ENCODE measurements at regions not wholly inside any gene's neighbourhood (a gene's known extent, or its start where the extent isn't known, plus 50 kb on each side); places are given as distances from the start of the nearest gene placed in this dataset.

DNA sequence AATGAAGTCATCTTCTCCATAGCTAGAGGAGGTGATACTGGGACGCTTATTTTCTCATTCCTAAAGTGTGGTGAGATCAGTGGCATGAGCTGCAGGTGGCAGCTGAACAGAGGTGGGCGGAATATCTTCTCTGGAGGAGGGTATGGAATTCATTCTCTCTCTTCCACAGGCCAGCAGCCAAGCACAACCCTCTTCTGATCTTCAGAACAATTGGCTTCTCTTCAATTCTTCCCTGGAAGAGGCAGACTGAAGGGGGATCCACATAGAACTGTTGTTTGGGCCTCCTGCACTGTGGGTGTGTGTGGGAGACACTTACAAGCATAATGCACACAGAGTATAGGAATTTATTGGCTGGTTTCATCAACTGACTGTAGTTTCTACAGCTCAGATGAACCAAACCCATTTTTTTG, 180.4 kb upstream of the RASGEF1B start:
- no peak overlapping the region for H3K9ac ChIP-seq (ENCODE audit: low read depth, low read length)
- H3K27me3 ChIP-seq (ENCODE audit: insufficient read depth, low read length) = peaks cover 31% of the 10 kb centered on the region
- 76% methylated on average over 2 of the region's 2 CpGs for WGBS
- H3K9me3 ChIP-seq (ENCODE audit: insufficient read depth, low read depth, low read length) = no peaks in the 10 kb centered on the region
- no peak overlapping the region for H3K4me3 ChIP-seq (ENCODE audit: low read length)
- no peak overlapping the region for H3K27ac ChIP-seq (ENCODE audit: low read depth, low read length)
- no peaks in the 10 kb centered on the region for H3K36me3 ChIP-seq (ENCODE audit: insufficient read depth, low read length)
- peaks cover 26% of the 10 kb centered on the region for H3K4me1 ChIP-seq (ENCODE audit: insufficient read depth, low read length)

DNA sequence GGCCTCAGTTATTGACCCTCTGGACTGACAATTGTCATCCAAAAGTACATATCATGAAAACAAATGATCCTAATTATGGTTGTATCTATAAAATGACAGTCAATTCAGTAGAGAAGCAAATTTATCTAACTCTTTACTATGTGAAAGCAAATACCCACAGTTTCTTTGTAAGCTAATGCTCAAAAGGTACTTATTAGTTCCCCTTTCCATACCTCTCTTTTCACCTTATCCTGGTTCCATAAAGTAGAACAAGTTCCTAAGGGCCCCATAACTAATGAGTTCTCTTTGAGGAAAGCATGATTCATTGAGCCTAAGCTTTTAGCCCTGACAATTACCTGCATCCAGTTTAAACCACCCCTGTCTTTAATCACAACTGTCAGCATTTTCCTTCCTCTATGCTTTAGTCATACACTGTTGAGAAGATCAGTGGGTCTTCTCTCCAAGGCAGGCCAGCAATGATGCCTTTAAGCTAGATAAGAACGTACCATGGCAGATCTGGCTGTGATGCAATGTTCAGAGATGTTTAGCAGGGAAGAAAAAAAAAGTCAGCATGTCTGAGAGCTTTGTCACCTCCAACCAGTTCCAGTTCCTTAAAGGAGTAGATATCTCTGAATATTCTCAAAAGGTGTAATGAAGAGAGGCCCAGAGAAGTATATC, 179.7 kb upstream of the RASGEF1B start:
- Histone ChIP-seq H3K27ac (ENCODE audit: low read depth, low read length) (no peak overlapping the region), H3K27me3 (ENCODE audit: insufficient read depth, low read length) (peaks cover 38% of the 10 kb centered on the region), H3K36me3 (ENCODE audit: insufficient read depth, low read length) (no peaks in the 10 kb centered on the region), H3K4me1 (ENCODE audit: insufficient read depth, low read length) (peaks cover 31% of the 10 kb centered on the region), H3K9ac (ENCODE audit: low read depth, low read length) (no peak overlapping the region), H3K9me3 (ENCODE audit: insufficient read depth, low read depth, low read length) (no peaks in the 10 kb centered on the region), H3K4me3 (ENCODE audit: low read length) (no peak overlapping the region)
- 94% methylated on average over 1 of the region's 1 CpG for WGBS

DNA sequence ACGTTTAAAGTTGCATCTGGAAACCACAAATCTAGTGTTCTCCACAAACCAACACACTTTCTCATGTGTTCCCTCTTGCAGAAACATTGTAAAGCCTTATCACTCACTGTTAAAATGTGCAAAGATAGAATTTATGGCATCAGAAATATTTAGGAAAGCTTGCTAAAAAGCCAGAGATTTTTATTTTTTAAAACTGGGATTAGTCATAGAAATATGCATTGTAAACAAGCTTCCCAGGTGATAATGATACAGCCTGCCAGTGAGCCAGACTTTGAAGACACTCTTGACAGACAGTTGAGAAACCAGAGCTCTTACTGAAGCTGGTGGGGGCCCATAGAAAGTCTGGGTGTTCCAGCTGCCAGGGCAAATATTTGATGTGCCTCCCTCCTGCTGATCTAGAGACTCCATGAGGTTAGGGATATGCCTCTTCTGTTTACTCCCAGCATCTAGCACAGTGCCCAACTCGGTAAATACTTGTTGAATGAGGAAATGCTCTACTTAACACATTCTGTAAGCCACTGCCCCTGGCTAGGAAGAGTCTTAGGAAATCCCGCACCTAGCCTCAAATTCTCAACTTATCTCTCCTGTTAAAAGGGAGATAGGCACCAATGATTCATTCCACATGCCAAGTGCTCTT, 179.0 kb upstream of the RASGEF1B start:
- peaks cover 31% of the 10 kb centered on the region for H3K4me1 ChIP-seq (ENCODE audit: insufficient read depth, low read length)
- H3K27ac ChIP-seq (ENCODE audit: low read depth, low read length) = no peak overlapping the region
- WGBS = 42% methylated on average over 3 of the region's 3 CpGs
- no peak overlapping the region for H3K9ac ChIP-seq (ENCODE audit: low read depth, low read length)
- H3K27me3 ChIP-seq (ENCODE audit: insufficient read depth, low read length) = peaks cover 44% of the 10 kb centered on the region
- no peaks in the 10 kb centered on the region for H3K36me3 ChIP-seq (ENCODE audit: insufficient read depth, low read length)
- no peaks in the 10 kb centered on the region for H3K9me3 ChIP-seq (ENCODE audit: insufficient read depth, low read depth, low read length)
- no peak overlapping the region for H3K4me3 ChIP-seq (ENCODE audit: low read length)

DNA sequence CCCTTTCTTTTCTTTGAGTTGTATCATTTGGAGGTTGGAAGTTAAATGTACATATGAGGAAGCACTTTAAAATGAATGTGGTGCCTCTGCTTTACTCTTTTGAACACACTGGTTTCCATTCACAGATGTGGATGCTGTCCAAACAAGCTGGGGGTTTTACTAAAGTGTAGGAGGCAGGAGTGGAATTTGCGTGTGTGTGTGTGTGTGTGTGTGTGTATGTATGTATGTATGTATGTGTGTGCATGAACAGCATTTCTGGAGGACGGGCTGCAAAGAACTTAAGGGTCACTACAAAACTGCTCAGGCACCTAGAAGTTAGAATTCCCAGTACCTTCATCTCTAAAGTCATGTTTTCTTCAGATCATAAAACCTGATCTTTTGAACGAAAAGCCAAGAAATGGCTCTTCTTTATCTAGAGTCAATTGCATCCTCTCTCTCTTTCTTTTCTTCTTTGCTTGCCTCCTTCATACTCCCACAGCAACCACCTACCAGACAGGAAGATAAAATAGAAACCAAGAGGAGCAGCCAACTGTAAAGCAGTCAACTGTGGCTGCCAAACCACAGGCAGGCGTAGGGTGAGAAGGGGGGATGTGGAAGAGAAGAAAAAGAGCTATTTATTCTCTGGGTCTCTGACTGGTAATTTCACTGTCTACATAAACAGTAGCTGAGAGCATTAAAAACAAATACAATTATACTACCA, 177.0 kb upstream of the RASGEF1B start:
- Histone ChIP-seq H3K27ac (ENCODE audit: low read depth, low read length) (no peak overlapping the region), H3K36me3 (ENCODE audit: insufficient read depth, low read length) (no peaks in the 10 kb centered on the region), H3K27me3 (ENCODE audit: insufficient read depth, low read length) (peaks cover 63% of the 10 kb centered on the region), H3K4me3 (ENCODE audit: low read length) (no peak overlapping the region), H3K9me3 (ENCODE audit: insufficient read depth, low read depth, low read length) (no peaks in the 10 kb centered on the region), H3K9ac (ENCODE audit: low read depth, low read length) (no peak overlapping the region), H3K4me1 (ENCODE audit: insufficient read depth, low read length) (peaks cover 31% of the 10 kb centered on the region)
- 89% methylated on average over 4 of the region's 4 CpGs for WGBS

DNA sequence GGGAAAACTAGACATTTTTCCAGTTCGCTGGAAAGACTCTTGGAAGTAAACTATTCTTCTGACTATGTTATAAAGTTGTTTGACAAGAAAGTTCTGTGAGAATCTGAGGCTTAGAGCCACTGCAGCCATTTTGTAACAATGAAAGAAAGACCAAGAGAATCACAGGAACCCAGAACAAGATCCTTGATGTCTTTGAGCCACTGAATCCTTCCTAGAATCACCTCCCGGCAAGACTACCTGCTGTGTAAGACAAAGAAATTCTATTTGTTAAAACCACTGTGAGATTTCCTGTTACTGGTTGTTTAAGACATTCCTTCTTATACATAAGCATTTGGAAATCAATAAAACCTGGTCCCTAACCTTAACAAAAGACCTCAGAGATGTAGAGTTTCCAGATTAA, 175.7 kb upstream of the RASGEF1B start:
- Histone ChIP-seq H3K27ac (ENCODE audit: low read depth, low read length) (peak overlapping the region; percentile 21; the same call in 1 of the 2 replicates), H3K4me3 (ENCODE audit: low read length) (no peak overlapping the region), H3K9ac (ENCODE audit: low read depth, low read length) (no peak overlapping the region), H3K27me3 (ENCODE audit: insufficient read depth, low read length) (peaks cover 64% of the 10 kb centered on the region), H3K9me3 (ENCODE audit: insufficient read depth, low read depth, low read length) (no peaks in the 10 kb centered on the region), H3K36me3 (ENCODE audit: insufficient read depth, low read length) (no peaks in the 10 kb centered on the region), H3K4me1 (ENCODE audit: insufficient read depth, low read length) (peaks cover 30% of the 10 kb centered on the region)
- WGBS = 41% methylated on average over 2 of the region's 2 CpGs

DNA sequence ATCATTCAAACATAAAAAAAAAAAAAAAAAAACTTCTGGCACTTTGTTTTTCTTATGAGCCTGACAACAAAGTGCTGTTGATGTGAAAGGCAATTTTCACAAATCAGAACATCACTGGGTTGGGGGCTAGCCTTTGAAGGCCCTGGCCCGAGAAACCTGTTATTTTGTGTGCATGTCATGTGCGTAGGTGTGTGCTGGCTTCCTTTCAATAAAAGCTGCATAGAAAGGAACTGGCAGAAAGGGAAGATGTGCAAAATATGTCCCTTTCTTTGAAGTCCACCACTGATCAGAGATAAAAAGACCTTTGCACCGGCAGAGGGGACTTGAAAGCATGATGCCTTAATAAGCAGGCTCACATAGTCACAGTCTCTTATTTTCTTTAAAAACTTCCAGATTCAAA, 170.8 kb upstream of the RASGEF1B start:
- Histone ChIP-seq H3K9me3 (ENCODE audit: insufficient read depth, low read depth, low read length) (no peaks in the 10 kb centered on the region), H3K9ac (ENCODE audit: low read depth, low read length) (no peak overlapping the region), H3K36me3 (ENCODE audit: insufficient read depth, low read length) (no peaks in the 10 kb centered on the region), H3K27ac (ENCODE audit: low read depth, low read length) (no peak overlapping the region), H3K4me3 (ENCODE audit: low read length) (no peak overlapping the region), H3K4me1 (ENCODE audit: insufficient read depth, low read length) (peaks cover 8% of the 10 kb centered on the region), H3K27me3 (ENCODE audit: insufficient read depth, low read length) (peaks cover 35% of the 10 kb centered on the region)
- 92% methylated on average over 3 of the region's 3 CpGs for WGBS

DNA sequence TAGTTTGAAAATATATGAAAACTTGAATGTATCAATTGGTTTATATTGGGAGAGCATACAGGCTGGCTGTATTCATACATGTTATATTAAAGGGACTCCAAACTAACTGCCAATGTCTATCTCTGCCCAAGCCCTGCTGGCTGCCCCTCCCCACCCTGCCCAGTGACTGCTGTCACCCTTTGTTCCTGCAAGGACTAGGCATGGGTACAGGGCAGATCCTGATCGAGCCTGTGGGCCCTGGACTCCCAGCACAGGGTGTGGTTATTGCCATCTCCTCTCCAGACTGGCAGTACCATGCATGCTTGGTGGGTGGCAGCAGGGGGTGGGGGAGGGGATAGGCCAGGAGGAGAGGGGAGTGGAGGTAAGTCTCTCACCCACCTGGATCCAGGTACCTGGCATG, 167.5 kb upstream of the RASGEF1B start:
- Histone ChIP-seq H3K27ac (ENCODE audit: low read depth, low read length) (no peak overlapping the region), H3K9me3 (ENCODE audit: insufficient read depth, low read depth, low read length) (no peaks in the 10 kb centered on the region), H3K27me3 (ENCODE audit: insufficient read depth, low read length) (peaks cover 6% of the 10 kb centered on the region; the same call in 1 of the 2 replicates), H3K4me1 (ENCODE audit: insufficient read depth, low read length) (no peaks in the 10 kb centered on the region), H3K36me3 (ENCODE audit: insufficient read depth, low read length) (no peaks in the 10 kb centered on the region), H3K4me3 (ENCODE audit: low read length) (no peak overlapping the region), H3K9ac (ENCODE audit: low read depth, low read length) (no peak overlapping the region)
- WGBS = 92% methylated on average over 1 of the region's 1 CpG

DNA sequence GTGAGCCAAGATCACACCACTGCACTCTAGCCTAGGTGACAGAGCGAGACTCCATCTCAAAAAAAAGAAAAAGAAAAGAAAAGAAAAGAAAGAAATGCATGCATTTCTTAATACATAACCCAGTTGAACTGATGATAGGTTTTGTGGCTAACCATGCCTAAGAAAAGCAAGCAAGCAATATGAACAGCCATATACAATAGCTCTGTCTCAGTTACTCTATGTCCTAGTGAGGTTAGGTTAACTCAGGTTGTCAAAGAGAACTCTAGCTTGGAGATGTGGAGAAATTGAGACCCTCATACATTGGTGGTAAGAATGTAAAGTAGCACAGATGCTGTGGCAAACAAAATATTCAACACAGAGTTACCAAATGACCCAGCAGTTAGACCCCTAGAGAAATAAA, 167.0 kb upstream of the RASGEF1B start:
- H3K9ac ChIP-seq (ENCODE audit: low read depth, low read length) = no peak overlapping the region
- no peak overlapping the region for H3K4me3 ChIP-seq (ENCODE audit: low read length)
- no peaks in the 10 kb centered on the region for H3K9me3 ChIP-seq (ENCODE audit: insufficient read depth, low read depth, low read length)
- H3K27ac ChIP-seq (ENCODE audit: low read depth, low read length) = no peak overlapping the region
- WGBS = 100% methylated on average over 1 of the region's 1 CpG
- H3K27me3 ChIP-seq (ENCODE audit: insufficient read depth, low read length) = peaks cover under 1% of the 10 kb centered on the region; the same call in 1 of the 2 replicates
- no peaks in the 10 kb centered on the region for H3K36me3 ChIP-seq (ENCODE audit: insufficient read depth, low read length)
- no peaks in the 10 kb centered on the region for H3K4me1 ChIP-seq (ENCODE audit: insufficient read depth, low read length)

DNA sequence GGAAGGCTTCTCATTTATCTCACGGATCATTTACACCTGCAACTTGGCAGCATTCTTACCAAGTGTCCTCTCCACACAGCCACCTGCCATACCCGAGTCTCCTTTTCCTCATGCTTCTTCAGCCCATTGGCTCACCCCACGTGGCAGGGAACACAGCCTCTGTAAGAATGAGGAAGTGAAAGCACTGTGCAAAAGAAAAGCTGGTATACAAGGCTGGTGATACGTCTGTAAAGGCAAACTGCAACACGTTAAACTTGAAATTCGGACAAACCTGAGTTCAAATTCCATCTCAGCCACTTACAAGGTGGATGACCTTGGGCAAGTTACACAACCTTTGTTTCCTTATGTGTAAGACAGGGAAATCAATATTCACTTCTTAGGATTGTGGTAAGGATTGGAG, 164.0 kb upstream of the RASGEF1B start:
- Histone ChIP-seq H3K9me3 (ENCODE audit: insufficient read depth, low read depth, low read length) (no peaks in the 10 kb centered on the region), H3K4me1 (ENCODE audit: insufficient read depth, low read length) (peaks cover 5% of the 10 kb centered on the region; the same call in 1 of the 2 replicates), H3K9ac (ENCODE audit: low read depth, low read length) (no peak overlapping the region), H3K27ac (ENCODE audit: low read depth, low read length) (no peak overlapping the region), H3K4me3 (ENCODE audit: low read length) (no peak overlapping the region), H3K27me3 (ENCODE audit: insufficient read depth, low read length) (no peaks in the 10 kb centered on the region), H3K36me3 (ENCODE audit: insufficient read depth, low read length) (no peaks in the 10 kb centered on the region)
- WGBS = 88% methylated on average over 6 of the region's 6 CpGs

DNA sequence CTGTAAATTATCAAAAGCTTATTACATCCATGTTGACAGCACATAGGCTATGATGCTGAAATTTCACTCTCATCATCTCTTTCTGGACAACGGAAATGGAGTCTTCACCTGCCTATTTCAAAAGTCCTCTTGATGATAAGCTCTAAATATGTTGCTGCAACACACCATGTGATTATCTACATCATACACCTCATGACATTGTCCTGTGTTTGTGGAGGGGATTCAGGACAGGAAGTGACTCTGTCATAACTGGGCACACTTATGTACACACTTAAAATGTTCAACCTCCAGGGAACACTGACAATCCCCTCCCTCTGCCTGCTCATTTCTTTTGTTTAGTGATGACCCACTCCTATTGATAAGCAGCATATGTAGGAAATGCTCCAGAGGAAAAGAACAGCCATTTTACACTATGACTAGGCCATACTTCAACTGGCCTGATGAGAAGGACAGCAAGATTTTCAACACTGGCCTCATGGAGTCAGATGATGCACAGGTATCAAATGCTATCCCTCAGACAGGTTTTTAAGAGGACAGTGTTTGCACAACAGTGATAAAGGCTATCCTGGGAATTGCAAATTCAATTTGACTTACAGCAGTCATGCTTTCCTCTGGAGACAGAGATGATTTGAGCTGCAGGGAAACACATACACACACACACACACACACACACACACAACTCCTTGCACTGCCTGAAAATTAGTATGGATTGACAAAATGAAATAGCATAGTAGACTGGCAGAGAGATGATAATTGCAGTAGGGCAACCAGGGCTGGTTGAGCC, 163.3 kb upstream of the RASGEF1B start:
- H3K9ac ChIP-seq (ENCODE audit: low read depth, low read length) = no peak overlapping the region
- peaks cover 5% of the 10 kb centered on the region; the same call in 1 of the 2 replicates for H3K4me1 ChIP-seq (ENCODE audit: insufficient read depth, low read length)
- H3K36me3 ChIP-seq (ENCODE audit: insufficient read depth, low read length) = no peaks in the 10 kb centered on the region
- no peaks in the 10 kb centered on the region for H3K9me3 ChIP-seq (ENCODE audit: insufficient read depth, low read depth, low read length)
- 96% methylated on average over 1 of the region's 1 CpG for WGBS
- H3K4me3 ChIP-seq (ENCODE audit: low read length) = no peak overlapping the region
- H3K27me3 ChIP-seq (ENCODE audit: insufficient read depth, low read length) = no peaks in the 10 kb centered on the region
- H3K27ac ChIP-seq (ENCODE audit: low read depth, low read length) = no peak overlapping the region

DNA sequence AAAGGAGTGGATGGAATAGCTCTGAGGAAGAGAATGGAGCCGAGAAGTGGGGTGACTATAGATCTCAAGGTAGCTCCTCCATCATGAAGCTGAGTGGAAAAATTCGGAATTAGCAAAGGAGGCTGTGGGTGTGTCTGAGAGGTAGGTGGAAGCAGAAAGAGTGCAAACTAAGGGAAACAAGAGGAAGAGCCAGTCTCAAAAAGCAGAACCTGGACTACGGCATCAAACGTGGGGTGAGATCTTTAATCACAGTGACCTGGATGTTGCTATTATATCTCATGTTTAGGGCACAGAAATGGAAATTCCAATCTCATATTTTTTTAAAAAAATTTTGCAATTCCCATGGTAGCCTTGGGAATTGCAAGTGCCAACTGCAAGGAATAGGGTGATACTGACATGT, 162.5 kb upstream of the RASGEF1B start:
- peaks cover 5% of the 10 kb centered on the region; the same call in 1 of the 2 replicates for H3K4me1 ChIP-seq (ENCODE audit: insufficient read depth, low read length)
- no peaks in the 10 kb centered on the region for H3K27me3 ChIP-seq (ENCODE audit: insufficient read depth, low read length)
- no peak overlapping the region for H3K4me3 ChIP-seq (ENCODE audit: low read length)
- WGBS = 87% methylated on average over 4 of the region's 4 CpGs
- H3K27ac ChIP-seq (ENCODE audit: low read depth, low read length) = no peak overlapping the region
- H3K9ac ChIP-seq (ENCODE audit: low read depth, low read length) = no peak overlapping the region
- H3K36me3 ChIP-seq (ENCODE audit: insufficient read depth, low read length) = no peaks in the 10 kb centered on the region
- no peaks in the 10 kb centered on the region for H3K9me3 ChIP-seq (ENCODE audit: insufficient read depth, low read depth, low read length)

Measured in HUES64 (cell line).